OCI-M1 (cell line): ENCODE measurements at regions not wholly inside any gene's neighbourhood (a gene's known extent, or its start where the extent isn't known, plus 50 kb on each side); places are given as distances from the start of the nearest gene placed in this dataset.
"Not testable (repeated sequence)": the region's sequence is repeated elsewhere in the genome, so short reads cannot be mapped to it uniquely, and the experiment has no call there.

Experiments
- DNase-seq: peaks from one replicate; lab custom pipeline; 2025; lab: John Stamatoyannopoulos, UW

DNA sequence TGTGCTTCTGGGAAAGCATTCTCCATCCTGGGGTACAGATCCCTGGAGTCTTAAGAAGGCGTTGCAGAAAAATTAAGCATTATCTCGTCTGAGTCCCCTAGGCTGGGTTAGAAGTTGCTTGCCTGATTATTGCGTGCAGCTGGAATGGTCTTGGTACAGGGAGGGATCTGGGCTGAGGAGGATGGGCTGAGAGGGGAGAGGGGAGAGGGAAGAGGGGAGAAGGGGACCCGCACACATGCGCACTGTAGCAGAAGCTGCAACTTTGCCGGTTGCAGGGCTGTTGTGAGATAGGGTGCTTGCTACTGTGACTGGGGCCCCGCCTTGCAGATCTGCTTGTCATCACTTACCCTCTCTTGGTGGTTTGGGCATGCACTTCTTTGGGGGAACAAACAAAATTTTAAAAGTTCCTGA lies 316.8 kb downstream of the DLEU7 start:
- DNase-seq: no peak

DNA sequence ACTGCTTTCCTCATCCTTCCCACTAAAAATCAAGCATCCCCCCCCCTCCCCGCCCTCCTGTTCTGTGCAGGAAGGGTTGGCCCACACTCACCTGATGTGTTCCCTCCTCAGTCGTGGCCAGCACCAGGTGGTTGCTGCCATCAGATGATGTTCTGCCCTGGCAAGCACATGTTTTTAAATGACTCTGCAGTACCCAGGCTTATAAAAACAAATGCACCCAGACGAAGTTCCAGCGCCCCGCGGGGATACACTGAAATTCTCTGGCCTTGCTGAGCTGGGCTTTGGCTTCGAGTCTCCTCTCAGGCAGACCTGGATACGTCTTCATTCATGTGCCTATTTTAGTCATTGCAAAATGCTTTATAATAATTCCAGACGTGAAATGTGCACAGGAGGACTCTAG lies 316.3 kb downstream of the DLEU7 start:
- DNase-seq: no peak

DNA sequence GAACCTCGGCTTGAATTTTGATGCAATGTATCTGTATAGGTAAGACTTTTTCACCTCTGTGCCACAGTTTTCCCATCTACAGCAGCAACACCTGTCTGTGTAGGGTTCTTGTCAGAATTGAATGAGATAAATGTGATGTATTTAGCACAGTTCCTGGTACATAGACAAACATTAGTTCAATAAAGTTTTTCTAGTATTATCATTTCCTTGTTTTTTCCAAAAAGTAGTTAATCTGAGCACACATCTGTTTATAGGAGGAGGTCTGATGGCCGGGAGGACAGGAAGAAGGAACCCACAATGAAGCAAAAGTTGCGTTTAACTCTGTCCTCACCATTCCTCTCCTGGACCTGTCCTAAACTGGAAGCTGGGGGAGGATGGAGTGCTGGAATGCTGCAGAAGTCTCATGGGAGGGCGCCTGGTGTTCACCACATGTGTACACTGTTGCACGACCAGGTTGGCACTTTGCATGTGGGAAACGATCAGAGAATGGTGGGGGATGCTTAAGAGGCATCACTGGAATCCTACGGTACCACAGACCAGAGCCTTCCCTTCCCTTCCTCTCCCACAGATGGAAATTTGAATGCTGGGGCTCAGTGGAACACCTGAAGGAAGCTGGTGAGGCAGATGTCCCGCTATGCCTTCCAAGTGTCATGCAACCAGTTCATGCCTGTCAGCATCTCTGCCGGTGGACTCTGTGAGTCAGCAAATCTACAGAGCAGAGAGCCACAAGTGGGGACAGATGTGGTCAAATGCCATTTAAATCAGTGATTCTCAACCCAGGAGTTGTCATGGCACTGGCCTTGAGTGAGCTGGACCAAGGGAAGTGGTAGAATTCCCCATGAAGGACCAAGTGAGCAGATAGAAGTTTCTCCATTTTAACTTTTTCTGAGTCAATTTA lies 315.6 kb downstream of the DLEU7 start:
- peak; percentile 55 for DNase-seq

DNA sequence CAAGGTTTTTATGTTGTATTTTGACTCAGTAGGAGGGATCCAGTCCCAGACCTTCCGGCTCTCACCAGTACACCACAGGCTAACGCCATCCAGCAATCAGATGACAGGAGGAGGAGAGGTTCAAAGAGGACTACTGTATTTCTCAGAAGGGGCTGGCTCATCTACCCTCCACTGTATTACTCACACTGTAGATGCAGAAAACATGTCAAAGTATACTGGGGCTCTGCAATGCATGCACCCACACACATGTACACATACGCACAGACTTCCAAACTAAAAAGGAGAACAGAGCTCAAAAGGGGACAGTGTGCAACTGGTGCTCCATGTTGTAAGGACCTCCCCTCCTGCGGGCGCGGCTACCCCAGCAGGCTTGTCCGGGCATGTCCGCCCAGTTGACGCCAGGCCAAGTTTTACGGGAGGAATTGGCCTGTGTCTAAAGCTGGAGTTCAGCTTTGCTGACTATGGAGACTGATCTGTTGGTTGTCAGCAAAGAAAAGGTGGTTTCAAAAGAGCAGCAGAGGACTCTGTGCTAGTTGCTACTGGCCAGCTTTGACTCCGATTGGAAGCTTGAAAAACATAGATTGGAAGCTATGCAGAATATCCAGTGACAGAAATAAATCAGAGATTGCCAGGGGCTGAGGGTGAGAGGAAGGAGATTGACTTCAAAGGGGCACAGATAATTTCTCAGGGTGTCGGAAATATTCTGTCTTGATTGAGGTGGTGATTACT lies 314.2 kb downstream of the DLEU7 start:
- no peak for DNase-seq

DNA sequence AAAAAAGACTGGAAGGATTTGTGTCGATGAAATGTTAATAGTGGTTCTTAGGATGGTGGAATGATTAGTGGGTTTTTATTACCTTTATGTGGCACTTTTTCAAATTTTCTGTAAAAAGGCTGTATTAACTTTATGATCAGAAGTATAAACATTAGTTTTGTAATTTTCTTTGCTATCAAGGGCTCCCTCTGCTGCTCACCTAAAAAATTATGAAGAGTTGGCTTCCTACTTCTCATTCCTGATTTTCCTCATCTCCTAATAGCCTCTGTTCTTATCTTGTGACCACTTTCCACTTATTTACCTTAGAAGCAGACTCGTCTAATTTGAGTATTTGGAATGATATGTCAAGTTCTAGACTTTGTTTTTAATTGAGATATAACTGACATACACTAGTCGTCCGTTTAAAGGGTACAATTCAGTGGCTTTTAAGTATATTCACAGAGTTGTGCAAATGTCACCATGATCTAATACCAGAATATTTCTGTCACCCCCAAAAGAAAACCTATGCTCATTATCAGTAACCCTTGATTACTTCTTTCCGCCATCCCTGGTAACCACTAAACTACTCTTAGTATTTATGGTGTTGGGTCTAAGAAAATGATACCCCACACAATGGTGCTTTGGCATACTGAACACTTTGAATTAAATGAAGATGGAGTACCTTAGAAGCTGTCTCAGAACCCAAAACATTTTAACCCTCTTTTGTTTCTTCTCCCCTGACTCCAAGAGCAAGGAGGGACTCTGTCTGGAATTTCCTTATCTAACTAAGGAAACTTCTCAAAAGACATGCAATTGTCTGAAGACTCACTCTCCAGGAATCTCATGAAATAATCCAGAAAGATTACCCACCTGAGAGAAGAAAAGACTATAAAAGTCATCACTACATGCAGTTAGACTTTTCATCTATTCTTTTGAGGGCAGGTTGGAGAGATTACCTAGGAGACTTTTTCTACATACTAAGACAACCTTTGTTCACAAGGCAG lies 311.3 kb downstream of the DLEU7 start:
- peak; percentile 50 for DNase-seq

DNA sequence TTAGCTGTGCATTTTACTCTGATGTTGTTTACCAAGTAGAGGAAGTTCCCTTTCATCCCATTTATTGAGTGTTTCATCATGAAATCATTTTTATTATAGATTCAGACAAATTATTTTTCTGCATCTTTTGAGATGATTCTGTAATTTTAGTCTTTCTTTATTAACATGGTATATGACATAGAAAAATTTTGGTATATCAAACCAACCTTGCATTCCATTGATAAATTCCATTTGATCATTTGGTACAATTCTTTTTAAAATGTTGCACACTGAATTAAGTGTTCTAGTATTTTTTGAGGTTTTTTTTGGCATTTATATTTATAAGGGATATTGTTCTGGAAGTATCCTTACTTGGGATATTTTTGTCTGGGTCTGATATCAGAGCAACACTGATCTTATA lies 308.4 kb downstream of the DLEU7 start:
- peak; percentile 20 for DNase-seq

DNA sequence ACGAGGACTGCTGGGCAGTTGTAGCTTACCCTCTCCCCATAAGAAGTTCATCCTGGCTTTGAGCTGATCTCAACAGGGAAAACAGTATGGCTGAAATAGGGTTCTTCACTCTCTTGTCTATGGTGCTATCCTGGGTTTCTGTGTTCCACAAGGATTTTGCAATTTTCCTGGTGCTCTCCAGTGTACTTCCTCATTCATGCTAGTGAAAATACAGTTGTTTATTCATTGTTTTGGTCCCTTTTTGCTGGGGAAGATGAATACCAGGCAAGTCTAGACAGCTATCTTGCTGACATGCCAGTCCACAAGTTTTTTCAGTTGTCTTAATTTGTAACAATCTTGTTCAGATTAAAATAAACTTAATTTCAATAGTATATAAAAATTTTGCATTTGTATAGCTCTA lies 306.5 kb downstream of the DLEU7 start:
- DNase-seq: no peak

DNA sequence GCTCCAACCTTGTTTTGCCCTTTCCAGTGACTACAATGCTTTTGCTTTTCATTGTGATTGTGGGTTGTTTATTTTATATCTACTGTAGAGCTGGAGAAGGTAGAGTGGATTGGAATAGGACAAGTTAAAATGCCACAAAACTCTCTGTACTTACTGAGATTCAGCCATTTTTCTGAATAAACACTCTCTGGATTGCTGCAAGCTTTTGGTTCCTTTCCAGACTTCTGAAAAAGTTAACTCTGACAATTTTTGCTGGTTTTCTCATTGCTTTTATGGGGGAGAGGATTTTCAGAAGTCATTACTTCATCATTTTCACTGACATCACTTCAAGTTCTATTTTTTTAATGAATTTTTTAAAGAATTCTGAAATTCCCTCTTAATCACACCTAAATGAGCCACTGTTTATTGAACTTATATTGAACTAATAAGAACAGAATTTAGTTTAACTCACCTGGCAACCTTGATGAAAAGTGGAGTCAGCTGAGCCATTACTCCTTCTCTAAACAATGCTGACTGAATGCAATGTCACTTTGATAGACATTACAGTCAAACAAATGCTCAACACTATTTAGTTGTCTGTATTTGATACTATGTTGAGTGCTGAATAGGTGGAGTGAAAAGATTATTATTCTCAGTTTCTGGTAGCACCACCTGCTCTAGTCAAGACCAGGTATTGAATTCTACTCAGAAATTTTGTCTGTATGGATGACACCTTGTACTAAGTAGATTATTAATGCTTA lies 303.5 kb downstream of the DLEU7 start:
- no peak for DNase-seq

DNA sequence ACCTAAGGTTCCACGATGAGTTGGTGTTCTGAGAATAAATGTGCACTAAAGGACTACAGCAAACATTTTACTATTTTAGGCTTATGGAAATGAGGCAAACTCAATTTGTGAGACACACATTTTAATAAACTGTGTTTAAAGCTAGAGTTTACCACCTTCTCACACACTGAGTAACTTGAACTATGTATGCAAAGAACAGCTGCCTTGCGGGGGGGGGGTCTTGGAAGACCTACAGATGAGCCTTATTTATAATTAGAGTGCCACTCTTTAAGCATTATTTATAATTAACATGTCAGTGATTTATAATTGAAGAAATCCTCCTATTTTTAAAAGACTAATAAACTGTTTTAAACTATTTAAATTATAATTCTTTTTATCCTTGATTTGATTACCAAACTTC lies 300.4 kb downstream of the DLEU7 start:
- no peak for DNase-seq

DNA sequence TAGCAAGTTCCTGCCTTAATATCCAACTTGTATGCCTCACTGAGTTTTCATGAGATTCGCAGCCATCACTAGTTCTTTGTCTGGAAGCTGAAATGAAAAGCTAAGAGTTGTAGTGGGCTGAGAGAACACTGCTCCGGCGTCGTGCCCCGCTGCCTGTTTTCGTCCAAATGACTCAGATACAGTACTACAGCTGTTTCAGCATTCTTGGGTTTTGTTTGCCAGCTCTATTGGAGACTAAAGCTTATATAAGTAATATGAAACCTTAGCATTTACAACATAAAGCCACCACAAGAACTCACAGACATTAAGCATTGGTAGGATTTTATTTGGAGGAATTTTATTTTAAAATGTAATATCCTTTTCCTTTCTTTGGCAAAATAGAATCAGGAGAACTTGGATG lies 299.7 kb downstream of the DLEU7 start:
- DNase-seq: no peak

DNA sequence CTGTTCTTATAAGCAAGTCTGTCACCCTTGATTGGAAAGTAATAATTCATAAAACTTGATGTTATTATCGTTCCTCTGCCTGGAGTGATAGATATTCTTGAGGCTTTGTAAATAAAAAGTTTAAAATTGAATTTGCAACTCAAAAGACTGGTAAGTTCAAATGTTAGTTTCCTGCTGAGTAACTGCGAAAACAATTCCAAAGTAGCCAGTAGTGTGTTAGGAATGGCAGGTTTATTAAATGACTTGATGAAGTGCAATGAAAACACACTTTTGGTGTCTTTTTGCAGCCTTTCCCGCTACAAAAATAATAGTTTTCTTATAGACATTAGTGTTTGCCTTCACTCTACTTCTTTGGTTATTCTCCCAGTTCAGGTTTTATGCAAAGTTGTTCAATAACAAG lies 299.3 kb downstream of the DLEU7 start:
- DNase-seq: no peak

DNA sequence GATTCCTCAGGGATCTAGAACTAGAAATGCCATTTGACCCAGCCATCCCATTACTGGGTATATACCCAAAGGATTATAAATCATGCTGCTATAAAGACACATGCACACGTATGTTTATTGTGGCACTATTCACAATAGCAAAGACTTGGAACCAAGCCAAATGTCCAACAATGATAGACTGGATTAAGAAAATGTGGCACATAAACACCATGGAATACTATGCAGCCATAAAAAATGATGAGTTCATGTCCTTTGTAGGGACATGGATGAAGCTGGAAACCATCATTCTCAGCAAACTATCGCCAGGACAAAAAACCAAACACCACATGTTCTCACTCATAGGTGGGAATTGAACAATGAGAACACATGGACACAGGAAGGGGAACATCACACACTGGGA lies 296.3 kb downstream of the DLEU7 start:
- not testable (repeated sequence) for DNase-seq

DNA sequence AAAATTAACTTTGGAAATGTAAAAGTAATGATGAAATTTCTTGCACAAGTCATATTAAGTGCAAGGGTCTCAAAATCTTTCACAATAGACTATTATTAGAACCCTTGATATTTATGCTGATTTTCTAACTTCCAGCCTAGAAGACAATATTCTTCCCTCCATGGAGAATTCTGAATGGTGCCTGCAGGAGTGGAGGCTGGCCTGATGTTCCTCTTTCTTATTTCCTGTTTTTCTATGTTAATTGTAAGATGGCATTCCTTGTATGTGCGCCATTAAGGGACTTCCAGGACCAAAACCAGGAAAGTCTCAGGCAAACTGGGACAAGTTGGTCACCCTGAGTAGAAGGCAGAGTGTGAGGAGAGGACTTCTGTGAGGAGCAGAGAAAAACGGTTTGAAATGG lies 294.9 kb downstream of the DLEU7 start:
- peak; percentile 12 for DNase-seq

DNA sequence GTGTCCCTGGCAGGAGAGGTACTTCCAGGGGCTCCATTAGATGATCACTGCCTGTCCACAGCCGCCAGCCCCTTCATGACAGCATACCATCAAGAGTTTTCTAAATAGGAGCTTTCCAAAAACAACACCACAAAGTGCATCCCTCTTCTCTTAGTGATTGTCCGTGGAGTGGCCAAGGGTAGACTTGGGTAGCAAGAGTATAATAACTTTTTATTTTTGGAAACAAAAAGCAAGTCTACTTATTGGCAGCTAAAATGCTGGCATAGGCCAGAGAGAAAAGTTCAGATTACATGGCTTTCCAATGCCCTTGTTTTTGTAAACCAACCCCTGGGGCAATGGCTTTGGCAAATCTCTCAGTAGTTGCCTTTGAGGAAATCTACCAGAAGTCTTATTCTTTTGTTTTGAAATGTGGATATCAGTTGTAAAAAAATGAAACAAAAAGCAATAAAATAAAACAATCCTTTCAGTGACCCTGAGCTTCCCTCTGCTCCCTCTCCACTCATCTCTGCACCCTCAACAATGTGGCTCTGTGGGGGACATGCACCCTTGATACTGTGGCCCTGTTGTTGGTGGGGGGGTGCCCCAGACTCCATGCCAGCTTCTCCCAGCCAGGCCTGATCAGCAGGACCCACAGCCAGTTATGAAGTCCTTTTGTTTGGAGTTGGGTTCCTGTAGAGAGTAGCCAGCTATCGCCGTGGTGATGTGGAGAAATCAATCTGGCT lies 294.1 kb downstream of the DLEU7 start:
- DNase-seq: no peak

DNA sequence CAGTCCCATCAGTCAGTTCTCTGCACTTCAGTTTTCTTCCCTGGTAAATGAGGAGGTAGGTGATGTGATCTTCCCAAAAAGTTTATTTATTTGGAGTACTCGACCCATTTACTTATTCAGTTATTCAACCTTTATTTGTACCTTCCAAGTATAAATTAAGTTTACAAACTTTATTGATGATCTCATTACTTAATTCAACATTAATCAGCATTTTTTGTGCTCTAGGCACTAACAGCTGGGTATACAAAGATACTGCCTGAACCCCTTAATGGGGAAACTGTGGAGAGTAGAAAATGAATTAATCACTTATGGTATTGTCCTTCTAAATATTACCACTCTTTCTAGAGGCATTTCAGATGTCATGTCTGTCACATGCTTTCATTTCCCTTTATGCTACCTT lies 293.3 kb downstream of the DLEU7 start:
- DNase-seq: no peak

DNA sequence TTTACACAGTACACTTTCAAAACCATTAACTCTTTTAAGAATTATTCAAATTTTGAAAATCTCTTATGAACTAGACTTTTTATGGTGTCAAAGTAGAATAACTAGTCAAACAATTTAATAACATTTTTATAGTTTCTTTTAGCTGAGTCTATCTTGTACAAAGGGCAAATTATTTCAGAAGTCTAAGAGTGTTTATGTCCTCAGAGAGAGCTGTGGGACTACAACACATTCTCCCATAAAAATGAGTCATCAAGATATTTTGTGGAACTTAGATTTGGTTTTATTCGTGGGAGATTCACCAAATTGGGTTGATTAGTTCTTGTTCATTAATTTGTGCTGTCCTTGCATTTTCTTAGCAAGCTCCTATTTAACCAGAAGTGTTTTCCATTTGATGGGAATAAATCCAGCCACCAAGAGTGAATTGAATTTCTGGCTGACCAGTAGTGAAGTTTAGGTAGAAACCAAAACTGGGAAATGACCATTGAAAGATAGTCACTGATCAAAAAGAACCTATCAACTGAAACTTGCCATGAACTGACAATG lies 291.0 kb downstream of the DLEU7 start:
- DNase-seq: no peak

DNA sequence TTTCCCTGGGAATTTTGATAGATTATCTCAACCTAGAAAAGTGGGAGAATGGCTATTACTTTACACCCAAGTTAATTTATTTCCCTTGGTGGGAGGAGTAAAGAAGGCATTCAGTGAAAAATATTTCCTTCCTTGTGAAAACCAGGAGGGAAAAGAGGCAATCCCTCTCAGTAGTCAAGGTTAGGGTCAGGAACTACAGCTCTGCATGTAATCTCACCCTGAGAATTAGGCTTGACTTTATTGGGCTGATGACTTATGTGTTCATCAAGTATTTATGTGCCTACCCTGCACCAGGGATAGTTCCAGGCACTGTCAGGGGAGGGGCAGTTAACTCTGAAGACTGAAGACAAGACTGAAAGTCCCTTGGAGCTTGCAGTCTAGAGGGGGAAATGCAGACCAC lies 281.8 kb downstream of the DLEU7 start:
- DNase-seq: no peak

DNA sequence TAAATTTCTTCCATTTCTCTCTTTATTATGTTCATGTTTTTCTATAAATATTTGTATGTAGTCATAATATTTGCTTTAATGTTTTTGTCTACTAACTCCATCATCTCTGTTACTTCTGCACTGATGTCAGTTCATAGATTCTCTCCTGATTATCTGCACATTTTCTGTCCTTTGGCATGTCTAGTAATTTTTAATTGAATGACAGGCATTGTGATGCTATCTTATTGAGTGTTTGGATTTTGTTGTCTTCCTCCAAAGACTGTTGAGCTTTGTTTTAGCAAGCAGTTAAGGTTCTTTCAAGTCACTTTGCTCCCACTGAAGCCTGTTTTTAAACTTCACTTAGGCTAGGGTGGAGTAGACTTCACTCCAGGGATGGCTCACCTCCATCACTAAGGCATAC lies 276.8 kb downstream of the DLEU7 start:
- DNase-seq: no peak

DNA sequence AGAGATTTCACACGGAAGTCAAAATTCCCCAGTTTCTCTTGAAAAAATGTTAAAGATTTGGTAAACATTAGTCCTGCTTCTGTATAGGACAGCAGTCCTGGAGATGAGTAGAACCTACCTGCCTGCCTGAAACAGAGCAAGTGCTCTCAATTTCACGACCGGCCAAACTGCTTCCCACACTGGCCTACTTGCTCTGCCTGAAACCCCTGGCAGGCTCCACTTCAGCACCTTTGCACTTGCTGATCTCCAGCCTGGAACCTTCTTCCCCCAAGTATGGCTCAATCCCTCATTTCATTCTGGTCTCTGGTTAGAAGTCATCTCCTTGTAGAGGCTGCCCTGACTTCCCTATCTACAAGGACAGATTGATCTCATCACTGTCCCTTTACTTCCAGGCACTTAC lies 271.4 kb downstream of the DLEU7 start:
- DNase-seq: no peak

DNA sequence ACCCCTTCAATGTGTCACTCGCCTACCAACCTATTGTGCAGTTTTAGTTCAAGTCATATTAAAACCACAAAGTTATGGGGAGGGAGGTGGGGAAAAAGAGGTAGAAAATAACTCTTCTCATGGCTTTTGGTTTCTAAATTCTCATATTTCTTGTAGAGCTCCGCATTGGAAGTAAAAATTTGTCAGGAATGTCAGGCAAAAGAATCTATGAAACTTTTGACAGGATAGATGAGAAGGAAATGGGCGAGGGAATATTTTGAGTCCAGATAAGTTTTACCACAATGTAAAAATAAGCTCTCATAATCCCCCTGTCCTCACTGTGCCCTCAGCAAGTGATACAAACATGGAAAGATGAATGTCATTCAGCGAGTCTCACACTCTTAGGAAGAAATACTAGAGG lies 270.4 kb downstream of the DLEU7 start:
- peak; percentile 7 for DNase-seq

DNA sequence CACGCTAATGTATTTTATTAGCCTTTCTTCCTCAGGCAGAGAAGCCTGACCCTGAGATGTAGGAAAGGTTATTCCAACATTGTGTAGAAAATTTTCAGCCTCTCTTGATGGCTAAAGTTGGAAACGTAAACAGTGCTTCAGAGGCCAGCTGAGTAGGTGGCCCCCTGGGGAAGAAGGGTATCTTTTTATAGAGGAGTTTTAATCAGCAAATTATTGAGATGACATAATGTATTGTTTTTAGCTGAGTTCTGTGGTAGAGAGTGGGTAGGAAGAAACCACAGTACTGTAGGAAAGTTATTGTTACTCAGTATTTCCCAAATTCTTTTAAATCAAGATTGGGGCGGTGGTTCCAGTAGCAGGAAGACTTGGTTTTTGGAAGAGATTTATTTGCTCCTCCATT lies 268.8 kb downstream of the DLEU7 start:
- no peak for DNase-seq
